Prostate gland (tissue), 2 donors: ENCODE measurements at regions not wholly inside any gene's neighbourhood (a gene's known extent, or its start where the extent isn't known, plus 50 kb on each side); places are given as distances from the start of the nearest gene placed in this dataset.

ENCODE experiments used
- POLR2A ChIP-seq: fragments of 450-650 bp; IDR thresholded peaks from one replicate; pipeline ENCODE4 v1.6.1; 2016; ENCODE audit warnings: antibody characterized with exemption, mild to moderate bottlenecking
- POLR2AphosphoS5 ChIP-seq: sonication (generic); formaldehyde crosslinking; IDR thresholded peaks from one replicate; pipeline ENCODE4 v1.6.1; 2017; ENCODE audit warnings: antibody characterized with exemption
- TF ChIP-seq, protein P1 (sequence below), 4 experiments: fragments of 200-600 bp in 2 of 4; fragments of 450-650 bp in 2 of 4; sonication (generic) in 2 of 4; IDR thresholded peaks; 1 replicate in 3 of 4; 2 replicates in 1 of 4; pipeline ENCODE4 v1.5.1; 2016 to 2019; ENCODE audit warnings: antibody characterized with exemption in 4 of 4, mild to moderate bottlenecking in 2 of 4, moderate library complexity in 2 of 4

GRCh38 chr4:100087743-100088142, 102.5 kb downstream of the DDIT4L start:
- TF ChIP-seq, protein P1, sequence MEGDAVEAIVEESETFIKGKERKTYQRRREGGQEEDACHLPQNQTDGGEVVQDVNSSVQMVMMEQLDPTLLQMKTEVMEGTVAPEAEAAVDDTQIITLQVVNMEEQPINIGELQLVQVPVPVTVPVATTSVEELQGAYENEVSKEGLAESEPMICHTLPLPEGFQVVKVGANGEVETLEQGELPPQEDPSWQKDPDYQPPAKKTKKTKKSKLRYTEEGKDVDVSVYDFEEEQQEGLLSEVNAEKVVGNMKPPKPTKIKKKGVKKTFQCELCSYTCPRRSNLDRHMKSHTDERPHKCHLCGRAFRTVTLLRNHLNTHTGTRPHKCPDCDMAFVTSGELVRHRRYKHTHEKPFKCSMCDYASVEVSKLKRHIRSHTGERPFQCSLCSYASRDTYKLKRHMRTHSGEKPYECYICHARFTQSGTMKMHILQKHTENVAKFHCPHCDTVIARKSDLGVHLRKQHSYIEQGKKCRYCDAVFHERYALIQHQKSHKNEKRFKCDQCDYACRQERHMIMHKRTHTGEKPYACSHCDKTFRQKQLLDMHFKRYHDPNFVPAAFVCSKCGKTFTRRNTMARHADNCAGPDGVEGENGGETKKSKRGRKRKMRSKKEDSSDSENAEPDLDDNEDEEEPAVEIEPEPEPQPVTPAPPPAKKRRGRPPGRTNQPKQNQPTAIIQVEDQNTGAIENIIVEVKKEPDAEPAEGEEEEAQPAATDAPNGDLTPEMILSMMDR (IDR thresholded peaks at IDR 0.05): no peak
- TF ChIP-seq POLR2AphosphoS5 (no peak), POLR2A (no peak)
